Suppressor macrophage treated with lipopolysaccharide for 1 hour (primary cell): ENCODE measurements at regions not wholly inside any gene's neighbourhood (a gene's known extent, or its start where the extent isn't known, plus 50 kb on each side); places are given as distances from the start of the nearest gene placed in this dataset.
A peak's percentile ranks its signal among the peaks of the same experiment; 100 is the strongest.
"Not testable (repeated sequence)": the region's sequence is repeated elsewhere in the genome, so short reads cannot be mapped to it uniquely, and the experiment has no call there.

Experiments used
- DNase-seq, 3 donors: peaks; one replicate each; pipeline ENCODE4 v3.0.0-alpha.2; 2020 to 2022

DNA sequence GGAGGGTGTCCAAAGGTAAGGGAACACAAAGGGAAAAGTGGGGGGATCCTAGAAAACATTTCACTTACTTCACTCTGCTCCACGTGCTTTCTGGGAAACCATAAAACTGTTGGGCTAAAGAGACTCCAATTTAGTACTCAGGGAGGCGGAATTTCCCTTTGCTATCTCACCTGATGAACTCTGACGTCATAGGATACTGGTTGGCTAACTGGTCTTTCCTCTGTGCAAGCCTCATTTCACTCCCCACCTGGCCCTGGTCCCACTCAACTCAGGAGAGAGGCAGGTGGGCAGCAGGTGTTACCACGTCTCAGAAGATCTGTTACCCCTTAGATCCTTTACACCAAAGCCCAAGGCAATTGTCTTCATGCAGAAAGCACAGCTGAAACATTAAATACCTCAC is 51.8 kb upstream of the PMAIP1 start:
- DNase-seq = no peak

DNA sequence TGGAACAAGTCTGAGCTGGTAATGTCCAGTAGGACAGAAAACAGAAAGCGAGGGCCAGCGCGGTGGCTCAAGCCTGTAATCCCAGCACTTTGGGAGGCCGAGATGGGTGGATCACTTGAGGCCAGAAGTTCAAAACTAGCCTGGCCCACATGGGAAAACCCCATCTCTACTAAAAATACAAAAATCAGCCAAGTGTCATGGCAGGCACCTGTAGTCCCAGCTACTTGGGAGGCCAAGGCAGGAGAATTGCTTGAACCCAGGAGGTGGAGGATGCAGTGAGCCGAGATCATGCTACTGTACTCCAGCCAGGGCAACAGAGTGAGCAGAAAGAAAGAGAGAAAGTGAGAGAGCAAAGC is 52.3 kb upstream of the PMAIP1 start:
- not testable (repeated sequence) for DNase-seq

DNA sequence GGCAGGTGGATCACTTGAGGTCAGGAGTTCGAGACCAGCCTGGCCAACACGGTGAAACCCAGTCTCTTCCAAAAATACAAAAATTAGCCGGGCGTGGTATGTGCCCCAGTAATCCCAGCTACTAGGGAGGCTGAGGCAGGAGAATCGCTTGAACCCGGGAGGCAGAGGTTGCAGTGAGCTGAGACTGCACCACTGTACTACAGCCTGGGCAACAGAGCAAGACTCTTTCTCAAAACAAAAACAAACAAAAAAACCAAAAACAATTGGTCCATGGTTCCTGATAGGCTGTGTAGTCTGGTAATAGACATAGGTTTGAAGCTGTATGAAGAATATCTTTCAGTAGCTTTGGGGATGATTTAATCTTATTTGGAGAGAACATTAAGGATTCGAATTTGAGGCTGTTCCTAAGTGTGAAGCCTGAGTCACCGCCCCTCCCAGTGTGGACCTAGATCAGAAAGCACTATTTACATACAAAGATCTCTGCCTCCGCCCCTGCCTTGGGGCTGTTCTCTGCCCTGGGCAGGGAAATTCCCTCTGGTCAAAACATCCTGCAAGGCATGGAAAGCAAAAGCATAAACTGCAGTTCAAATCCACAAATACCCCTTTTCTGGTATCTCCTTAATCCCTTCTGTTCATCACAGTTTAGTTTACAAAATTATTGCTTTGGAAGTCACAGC is 52.8 kb upstream of the PMAIP1 start:
- DNase-seq = peak; percentile 80 to 88 (median 87)

DNA sequence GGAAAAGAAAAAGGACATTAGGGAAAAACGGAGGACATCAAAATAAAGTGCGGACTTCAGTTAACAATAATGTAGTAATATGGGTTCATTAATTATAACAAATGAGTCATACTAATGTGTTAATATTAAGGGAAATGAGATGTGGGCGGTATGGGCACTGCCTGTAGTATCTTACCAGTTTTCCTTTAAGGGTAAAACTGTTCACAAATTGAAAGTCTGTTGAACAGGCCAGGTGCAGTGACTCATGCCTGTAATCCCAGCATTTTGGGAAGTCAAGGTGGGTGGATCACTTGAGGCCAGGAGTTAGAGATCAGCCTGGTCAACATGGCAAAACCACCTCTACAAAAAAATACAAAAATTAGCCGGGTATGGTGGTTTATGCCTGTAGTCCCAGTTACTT is 56.8 kb upstream of the PMAIP1 start:
- no peak for DNase-seq

DNA sequence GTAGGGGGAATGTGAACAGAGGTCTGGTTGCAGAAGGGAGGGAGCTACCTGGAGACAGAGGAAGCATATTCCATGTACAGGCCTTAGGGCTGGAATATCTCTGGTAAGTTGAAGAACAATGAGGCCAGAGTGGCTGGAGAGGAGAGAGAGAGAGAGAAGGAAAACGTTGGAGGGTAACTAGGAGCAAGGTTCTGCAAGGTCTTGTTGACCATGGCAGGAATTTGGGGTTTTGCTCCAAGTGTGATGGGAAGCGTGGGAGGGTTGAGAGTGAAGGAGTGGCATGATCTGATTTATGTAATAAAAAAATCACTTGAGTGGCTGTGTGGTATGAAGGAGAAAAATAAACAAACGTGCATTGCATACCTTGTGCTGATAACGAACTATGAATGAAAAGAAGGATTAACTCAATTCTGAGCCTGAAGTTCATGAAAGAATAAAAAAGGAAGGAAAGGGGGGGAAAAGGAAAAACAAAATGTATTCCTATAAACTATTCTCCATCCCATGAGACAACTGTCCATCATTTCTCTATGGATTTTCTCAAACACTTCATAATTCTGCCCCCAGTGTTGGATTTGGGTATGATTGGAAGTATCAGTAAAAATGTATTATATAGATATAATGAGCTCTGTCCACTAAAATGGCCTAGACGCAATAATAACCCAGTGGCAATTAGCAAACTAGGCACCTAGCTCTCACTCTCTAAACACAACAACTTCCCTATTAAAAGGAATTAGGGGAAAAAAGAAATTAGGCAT is 59.7 kb upstream of the PMAIP1 start:
- DNase-seq = peak; percentile 17 to 31 (median 24)

DNA sequence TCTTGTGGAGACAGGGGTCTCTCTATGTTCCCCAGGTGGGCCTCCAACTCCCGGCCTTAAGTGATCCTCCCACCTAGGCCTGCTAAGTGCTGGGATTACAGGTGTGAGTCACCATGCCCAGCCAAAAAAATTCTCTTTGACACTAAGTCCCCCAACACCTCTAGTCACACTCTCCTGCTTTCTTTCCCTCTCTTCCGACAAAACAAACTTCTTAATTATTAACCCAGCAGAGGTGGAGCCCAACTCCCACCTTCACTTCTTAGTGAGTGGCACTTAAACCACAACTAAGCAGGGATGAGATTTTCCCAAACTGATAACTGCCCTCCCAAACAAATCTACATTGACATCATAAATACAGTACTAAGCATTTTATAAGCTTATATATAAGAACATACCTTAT is 60.5 kb upstream of the PMAIP1 start:
- DNase-seq = no peak

DNA sequence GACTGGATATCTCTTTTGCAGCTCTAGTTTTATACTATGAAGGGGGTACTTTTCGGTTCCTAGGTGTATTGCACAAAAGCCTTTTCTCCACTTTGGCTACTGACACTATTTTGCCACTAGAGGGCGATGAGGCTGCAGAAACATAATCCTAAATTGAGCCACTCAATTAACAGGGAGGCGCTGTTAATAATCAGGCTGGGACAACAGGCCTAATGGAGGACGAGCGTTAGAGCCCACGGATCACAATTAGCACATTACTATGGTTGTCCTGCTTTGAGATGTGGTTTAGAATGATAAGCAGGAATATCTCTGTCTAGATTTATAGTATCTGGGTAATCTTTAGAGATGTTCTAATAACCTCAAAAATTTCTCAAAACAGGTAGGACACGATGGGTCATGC is 62.2 kb upstream of the PMAIP1 start:
- peak; percentile 83 to 93 (median 90) for DNase-seq

DNA sequence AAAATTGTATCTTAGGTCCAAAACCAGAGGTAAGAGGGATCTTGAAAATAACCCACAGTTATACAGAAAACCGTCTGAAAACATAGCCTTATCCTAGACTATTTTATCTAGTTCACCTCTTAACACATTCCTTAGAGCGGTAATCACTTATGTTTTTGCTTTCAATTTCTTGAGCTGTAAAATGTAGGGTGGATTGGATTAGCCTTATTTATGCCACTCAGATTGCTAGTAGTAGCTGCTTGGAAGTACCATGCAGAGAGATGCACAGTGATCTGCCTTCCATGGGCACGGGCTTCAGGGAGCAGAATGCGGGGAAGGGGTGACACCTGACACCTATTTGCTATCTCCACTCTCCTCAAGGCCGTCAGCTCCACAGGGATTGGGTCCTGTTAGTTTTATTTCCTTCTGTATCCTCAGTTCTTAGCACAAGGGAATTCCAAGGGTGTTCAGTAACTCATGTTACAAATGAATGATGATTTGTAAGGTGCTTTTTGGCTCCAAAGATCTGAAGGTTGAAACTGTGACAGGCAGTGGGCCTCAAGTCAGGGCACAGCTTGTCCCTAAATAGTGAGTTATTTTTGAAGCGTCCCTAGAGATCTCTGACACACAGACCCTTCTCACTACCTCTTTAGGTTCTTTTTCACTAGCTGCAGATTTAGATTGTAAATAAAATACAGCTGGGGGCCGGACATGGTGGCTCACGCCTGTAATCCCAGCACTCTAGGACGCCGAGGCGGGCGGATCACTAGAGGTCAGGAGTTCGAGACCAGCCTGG is 64.0 kb upstream of the PMAIP1 start:
- no peak for DNase-seq

DNA sequence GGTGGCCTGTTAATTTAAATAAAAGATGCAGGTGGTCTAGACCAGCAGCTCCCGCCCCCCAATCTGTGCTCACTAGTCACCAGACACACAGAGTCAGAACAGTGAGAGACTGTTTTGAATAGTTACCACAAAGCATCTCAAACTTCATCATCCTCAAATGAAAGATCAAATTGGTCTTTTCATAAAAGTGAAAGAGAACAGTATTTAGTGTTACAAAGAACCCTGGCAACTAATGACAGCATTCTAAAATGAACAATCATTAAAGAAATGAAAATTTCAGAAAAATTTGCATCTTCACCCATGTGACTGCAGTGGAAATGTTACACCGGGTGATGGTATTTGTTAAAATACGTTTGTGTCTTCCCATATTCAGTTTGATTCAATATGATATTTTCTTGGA is 65.5 kb upstream of the PMAIP1 start:
- DNase-seq = no peak

DNA sequence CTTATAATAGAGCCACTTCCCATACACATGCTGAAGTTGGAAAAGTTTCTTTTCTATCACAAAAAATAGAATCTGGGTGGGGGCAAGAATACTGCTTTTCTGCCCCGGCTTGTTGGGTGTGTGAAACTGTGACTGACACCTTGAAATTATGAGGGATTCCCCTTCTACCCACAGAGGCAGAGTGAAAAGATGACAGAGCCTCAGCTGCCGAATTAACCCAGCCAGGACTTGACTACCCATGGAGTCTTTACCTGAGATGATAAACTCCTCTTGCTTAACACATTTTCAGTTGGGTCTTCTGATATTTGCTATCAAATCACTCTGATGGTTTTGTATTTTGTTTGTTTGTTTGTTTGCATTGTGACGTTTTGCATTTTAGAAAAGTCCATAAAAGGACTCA is 66.0 kb upstream of the PMAIP1 start:
- DNase-seq = no peak

DNA sequence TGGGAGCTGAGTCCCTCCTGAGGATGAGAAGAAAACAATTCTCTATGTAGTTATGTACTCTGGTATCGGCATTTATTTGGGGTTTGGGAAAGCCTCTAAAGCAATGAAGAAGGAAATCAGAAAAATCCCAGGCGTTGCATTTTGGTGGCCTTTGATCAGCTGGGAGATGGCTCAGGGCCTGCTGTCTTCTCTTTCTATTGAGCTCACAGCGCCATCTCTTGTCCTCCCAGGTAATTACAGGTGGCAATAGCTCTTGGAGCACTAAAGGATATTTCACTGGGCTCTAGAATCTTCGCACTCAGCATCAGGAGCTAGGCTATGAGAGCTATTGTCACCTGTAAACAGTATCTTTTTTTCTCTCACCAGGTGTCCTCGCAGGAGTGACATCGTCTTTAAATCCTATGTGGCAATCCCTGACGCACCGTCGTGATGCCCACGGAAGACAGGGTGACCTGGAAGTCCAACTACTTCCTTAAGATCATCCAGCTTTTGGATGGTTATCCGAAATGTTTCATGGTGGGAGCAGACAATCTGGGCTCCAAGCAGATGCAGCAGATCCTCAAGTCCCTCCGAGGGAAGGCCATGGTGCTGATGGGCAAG is 76.1 kb upstream of the PMAIP1 start:
- DNase-seq = peak; percentile 58 to 62 (median 58)

DNA sequence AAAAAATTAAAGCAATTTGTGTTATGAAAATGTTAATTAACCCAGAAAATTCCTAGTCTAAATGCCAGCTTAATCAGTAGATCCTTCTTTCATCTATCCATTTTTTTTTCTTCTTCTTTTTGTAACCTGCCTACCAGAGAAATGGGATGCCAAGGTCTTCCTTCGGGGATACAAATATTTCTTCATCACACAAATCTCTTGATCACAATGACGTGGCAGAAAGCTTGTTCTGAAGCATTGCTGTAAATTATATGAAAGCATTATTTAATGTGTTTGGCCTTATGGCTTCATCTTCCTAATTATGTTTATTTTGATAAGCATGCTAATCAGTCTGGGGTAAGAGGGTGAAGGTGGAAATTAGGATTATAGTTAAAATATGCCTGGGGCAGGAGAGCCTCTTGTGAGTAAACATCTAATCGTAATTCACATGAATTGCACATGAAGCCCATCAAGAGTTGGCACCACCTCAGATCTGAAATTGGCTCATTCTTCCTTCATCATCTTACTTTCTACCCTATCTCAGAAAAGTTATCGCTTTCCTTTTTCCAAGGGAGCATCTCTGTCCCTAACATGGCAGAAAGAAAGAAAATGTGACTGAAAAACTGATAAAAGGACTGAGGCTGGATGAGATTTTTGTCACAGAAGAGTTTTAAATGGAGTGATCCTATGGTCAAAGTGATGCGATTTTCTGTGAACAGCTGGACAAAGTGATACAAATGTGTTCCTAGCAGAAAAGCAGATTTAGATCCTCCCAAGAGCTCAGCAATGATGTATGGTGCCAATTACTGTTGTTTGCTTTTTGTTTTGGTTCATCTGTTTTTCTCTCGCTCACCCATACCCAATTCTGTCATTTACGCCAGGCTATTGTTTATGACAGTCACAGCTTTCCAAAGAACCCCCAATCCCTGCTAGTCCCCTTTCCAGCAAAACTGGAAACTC is 76.9 kb upstream of the PMAIP1 start:
- DNase-seq = no peak

DNA sequence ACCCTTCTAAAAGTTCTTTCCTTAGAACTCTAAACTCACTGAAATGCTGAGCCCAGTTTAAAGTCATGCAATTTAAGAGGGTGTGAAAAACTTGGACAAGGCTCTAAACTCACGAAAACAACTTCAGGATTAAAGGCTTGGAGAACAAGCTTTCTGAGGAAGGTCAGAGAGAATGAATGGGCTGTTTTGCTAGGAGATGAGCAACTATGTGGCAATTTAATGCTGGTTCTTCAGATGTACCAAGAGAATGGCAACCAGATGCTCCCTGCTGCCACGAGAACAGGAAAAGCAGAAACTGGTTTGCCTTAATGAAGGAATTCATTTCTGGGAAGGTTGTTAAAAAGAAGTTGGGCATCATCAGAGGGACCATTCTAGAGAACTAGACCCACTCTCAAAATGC is 77.8 kb upstream of the PMAIP1 start:
- DNase-seq = no peak

DNA sequence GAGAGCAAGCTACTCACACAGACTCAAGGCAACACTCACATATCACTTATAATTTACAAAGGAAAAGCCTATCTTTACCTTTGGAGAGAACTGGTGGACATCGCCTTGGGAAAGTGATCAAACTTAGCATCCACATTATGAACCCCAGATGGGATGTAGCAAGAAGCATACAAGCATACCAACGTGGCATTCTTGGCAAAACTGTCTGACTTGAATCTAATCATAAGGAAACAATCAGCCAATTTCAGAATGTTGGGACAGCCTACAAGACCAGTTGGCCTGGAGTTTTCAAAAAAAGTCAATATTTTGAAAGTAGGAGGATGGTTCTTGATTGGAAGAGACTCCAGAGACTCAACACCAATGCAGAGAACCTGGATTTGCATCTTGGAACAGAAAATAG is 79.1 kb upstream of the PMAIP1 start:
- DNase-seq = no peak

DNA sequence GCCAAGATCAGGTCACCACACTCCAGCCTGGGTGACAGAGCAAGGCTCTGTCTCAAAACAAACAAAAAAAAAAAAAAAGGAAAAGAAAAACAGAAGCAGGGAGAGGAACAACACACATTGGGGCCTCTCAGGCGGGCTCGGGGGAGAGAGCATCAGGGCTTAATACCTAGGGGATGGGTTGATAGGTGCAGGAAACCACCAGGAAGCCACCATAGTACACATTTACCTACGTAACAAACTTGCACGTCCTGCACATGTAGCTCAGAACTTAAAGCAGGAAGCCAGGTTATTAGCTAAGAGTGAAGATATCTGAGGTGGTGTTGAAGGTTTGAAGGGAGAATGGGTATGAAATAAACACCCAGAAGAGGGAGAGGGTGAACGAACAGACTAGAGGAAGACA is 81.0 kb upstream of the PMAIP1 start:
- no peak for DNase-seq

DNA sequence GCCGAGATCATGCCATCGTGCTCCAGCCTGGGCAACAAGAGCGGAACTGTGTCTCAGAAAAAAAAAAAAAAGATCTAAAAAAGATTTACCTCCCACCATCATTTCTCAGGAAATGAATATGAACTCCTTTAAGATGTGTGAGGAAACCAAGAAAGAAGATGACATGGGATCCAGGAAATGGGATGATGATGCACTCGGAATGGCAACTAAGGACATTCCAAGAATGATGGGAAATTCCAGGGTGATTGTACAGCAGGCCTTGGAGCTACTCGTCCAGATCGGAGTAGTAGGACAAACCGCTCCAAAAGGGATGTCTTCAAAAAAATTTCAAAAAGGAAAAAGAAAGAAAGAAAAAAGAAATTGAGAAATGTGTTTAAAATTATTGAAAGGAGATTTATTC is 84.9 kb upstream of the PMAIP1 start:
- peak in 2 of 3 donors; percentile 4 to 46 for DNase-seq

DNA sequence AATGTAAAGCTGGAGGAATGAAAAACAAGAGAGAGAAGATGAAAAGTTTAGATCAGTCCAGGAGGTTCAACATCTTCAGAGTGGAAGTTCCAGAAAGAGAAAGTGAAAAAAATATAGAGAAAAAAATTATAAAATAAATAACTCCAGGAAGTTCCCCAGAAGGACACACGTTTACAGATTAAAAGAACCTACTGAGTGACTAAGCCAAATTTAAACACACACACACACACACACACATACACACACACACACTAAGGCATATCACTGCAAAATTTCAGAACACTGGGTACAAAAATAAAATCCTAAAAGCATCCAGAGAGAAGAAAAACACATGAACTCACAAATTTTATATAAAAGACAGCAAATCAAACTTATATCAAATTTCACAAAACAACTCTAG is 85.9 kb upstream of the PMAIP1 start:
- DNase-seq = no peak

DNA sequence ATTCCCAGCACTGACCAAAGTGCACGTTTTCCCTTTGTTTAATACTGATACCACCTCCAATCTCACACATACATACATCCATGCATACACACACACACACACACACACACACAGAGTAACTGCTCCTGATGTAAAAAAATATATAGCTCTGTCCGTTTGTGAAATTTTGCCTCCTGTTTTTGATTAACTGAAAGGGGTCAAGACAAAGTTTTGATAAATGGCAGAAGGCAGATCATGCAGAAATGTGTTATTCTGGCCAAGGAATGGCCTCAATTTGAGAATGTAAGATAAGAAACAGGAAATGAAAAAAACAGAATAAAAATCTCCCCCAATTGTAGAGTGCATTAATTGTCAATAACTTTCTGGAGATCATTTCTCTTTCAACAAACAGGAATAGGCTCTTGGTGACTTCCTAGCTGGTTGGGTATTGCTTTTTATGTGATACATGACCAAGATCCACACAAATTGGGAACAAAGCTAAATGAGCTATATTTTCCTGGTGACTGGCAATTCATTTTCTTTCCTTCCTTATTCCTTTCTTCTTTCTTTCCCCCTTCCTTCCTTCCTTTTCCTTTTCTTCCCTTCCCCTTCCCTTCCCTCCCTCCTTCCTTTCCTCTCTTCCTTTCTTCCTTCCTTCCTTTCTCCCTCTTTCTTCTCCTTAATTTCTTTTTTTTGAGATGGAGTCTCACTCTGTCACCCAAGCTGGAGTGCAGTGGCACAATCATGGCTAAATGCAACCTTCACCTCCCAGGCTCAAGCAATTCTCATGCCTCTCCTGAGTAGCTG is 88.9 kb upstream of the PMAIP1 start:
- DNase-seq = no peak

DNA sequence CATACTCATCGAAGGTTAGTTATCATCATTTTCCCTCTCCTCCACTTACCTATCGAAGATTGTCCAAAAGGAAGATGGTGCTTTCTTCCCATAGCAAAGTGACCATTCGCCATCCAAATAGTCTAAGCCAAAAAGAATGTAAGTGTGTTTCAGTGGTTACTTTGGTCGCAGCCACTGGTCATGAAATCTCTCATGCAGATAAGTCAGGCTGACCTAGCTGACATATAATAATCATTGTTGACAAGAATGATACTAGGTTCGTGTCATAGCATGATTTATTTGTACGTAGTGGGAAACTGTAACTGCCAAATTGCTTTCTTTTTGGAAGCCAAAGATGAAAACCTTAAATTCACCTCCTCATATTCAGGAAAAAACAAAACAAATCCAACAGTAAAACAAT is 89.6 kb upstream of the PMAIP1 start:
- DNase-seq = no peak

DNA sequence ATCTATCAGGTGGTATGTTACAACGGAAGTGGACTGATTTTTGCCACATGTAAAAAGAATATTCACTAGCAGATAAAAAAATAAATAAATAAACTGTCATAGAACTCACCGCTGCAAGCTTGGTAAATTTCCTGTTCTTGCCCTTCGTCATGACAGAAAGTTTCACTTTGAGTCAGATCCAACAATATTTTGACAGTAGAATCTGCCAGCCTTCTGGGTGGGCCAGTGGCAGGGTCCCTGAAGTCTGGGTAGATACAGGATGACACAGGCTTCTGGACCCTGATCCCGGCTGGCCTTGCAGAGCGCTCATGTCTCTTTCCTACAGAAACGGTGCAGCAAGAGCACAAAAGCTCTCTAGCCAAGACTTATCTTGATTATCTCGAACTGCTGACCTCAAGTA is 97.8 kb upstream of the PMAIP1 start:
- no peak for DNase-seq

DNA sequence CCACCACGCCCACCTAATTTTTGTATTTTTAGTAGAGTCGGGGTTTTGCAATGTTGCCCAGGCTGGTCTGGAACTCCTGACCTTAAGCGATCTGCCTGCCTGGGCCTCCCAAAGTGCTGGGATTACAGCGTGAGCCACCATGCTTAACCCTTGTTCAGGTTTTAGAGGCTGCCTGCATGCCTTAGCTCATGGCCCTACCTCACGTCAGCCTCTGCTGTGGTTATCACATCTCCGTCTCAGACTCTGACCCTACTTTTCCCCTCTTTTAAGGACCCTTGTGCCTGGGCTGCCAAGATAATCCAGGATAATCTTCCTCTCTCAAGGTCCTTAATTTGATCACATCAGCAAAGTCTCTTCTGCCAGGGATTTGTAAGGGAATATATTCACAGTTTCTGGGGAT is 98.2 kb upstream of the PMAIP1 start:
- DNase-seq = no peak

DNA sequence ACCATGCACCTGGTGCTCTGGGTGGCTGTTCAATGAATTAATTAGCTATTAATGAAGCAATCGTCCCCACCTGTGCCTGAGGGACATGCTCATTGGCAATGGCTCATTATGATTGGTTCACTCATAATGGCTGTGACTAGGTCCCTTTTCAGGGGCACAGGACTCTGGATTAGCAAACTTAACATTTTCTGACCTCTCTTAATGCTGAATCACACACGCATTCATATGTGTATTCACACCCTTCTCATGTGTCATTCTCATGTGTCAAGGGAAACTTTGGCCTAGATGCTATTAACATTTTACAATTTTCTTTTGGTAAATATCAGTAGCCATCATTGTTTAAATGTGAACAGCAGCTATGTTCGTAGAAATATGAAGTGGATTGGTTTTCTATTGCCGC is 98.9 kb upstream of the PMAIP1 start:
- no peak for DNase-seq
